Endothelial cell of umbilical vein (primary cell): ENCODE measurements at regions not wholly inside any gene's neighbourhood (a gene's known extent, or its start where the extent isn't known, plus 50 kb on each side); places are given as distances from the start of the nearest gene placed in this dataset.

Experiments used
- BruUV-seq: library from RNA; stranded (reverse); fragments of 400-500 nt; replicated peaks from 2 replicates; lab custom pipeline; 2021; lab: Mats Ljungman, UMichigan
- CTCF ChIA-PET: fragments of 300-600, 350-600 bp; sonication (Branson Sonifier 250); formaldehyde crosslinking; loops from one replicate; lab custom pipeline; 2021; ENCODE audit warnings: antibody characterized with exemption, inconsistent platforms; lab: Charles Lee
- POLR2A ChIA-PET: fragments of 300-600, 350-600 bp; sonication (Branson Sonifier 250); formaldehyde crosslinking; loops from one replicate; lab custom pipeline; 2021; ENCODE audit warnings: antibody characterized with exemption, inconsistent platforms; lab: Charles Lee
- DNase-seq: peaks from one replicate; pipeline ENCODE4 v3.0.0-alpha.2; 2011; ENCODE audit warnings: low read depth, low spot score
- FAIRE-seq: peaks from 2 replicates; lab custom pipeline; 2011; peaks lifted over from hg19 to GRCh38; lab: Jason Lieb, UNC
- H2AFZ ChIP-seq: 2 replicates; pipeline ENCODE4 v1.6.0; 2012; ENCODE audit warnings: low read depth, low read length, control low read depth, inconsistent platforms
- H3K27ac ChIP-seq: 2 replicates; pipeline ENCODE4 v1.5.1; 2011; ENCODE audit warnings: low read depth, mild to moderate bottlenecking, control low read depth, low read length, moderate library complexity; ENCODE audit not compliant: insufficient read depth
- H3K27me3 ChIP-seq, 2 experiments: 2 replicates each; pipeline versions ENCODE4 v1.6.0 to v1.6.1; 2011; ENCODE audit warnings: low read length in 2 of 2, mixed read lengths in 1 of 2; ENCODE audit not compliant: control insufficient read depth in 2 of 2, insufficient read depth in 2 of 2
- H3K36me3 ChIP-seq, 2 experiments: 2 replicates in 1 of 2; 3 replicates in 1 of 2; pipeline ENCODE4 v1.5.1; 2011; ENCODE audit warnings: low read length in 2 of 2, mild to moderate bottlenecking in 1 of 2, moderate library complexity in 1 of 2; ENCODE audit not compliant: control insufficient read depth in 2 of 2, insufficient read depth in 2 of 2; ENCODE audit errors: extremely low read depth in 1 of 2
- H3K4me1 ChIP-seq: 3 replicates; pipeline ENCODE4 v1.5.1; 2011; ENCODE audit warnings: mild to moderate bottlenecking, low read length; ENCODE audit not compliant: control insufficient read depth, insufficient read depth; ENCODE audit errors: extremely low read depth
- H3K4me2 ChIP-seq: 2 replicates; pipeline ENCODE4 v1.6.1; 2011; ENCODE audit warnings: low read length, control low read depth, mixed read lengths; ENCODE audit not compliant: insufficient read depth
- H3K4me3 ChIP-seq, 3 experiments: fragments of 200-600 bp in 1 of 3; sonication (generic), shearing (Covaris generic) in 1 of 3; replicated peaks in 1 of 3; 2 replicates each; pipeline ENCODE4 v1.5.1; 2011 to 2016; ENCODE audit warnings: control low read depth in 3 of 3, low read length in 3 of 3, mild to moderate bottlenecking in 2 of 3, inconsistent platforms in 1 of 3, low read depth in 1 of 3, moderate library complexity in 1 of 3; ENCODE audit not compliant: insufficient read depth in 1 of 3
- H3K79me2 ChIP-seq: 2 replicates; pipeline ENCODE4 v1.6.0; 2012; ENCODE audit warnings: low read length, inconsistent platforms; ENCODE audit not compliant: control insufficient read depth, insufficient read depth
- H3K9ac ChIP-seq: replicated peaks from 2 replicates; pipeline ENCODE3; 2011; ENCODE audit warnings: low read length, control low read depth; ENCODE audit not compliant: insufficient read depth; ENCODE audit errors: extremely low read depth
- H3K9me1 ChIP-seq: replicated peaks from 3 replicates; pipeline ENCODE4 v1.6.0; 2011; ENCODE audit warnings: mild to moderate bottlenecking, low read length; ENCODE audit not compliant: control insufficient read depth, insufficient read depth; ENCODE audit errors: extremely low read depth
- H3K9me3 ChIP-seq: replicated peaks from 2 replicates; pipeline ENCODE4 v1.5.1; 2012; ENCODE audit warnings: low read length, inconsistent platforms; ENCODE audit not compliant: control insufficient read depth, insufficient read depth
- H4K20me1 ChIP-seq: replicated peaks from 2 replicates; pipeline ENCODE3; 2011; ENCODE audit warnings: mild to moderate bottlenecking, low read length; ENCODE audit not compliant: control insufficient read depth, insufficient read depth; ENCODE audit errors: extremely low read depth
- CTCF ChIP-seq, 2 donors: IDR thresholded peaks; 1 replicate in 1 of 2; 2 replicates in 1 of 2; pipeline ENCODE4 v1.5.1; 2011; ENCODE audit warnings: low read length in 2 of 2, mild to moderate bottlenecking in 2 of 2, moderate library complexity in 2 of 2, control low read depth in 1 of 2, inconsistent platforms in 1 of 2, low read depth in 1 of 2; ENCODE audit not compliant: insufficient read depth in 1 of 2; ENCODE audit errors: extremely low read depth in 1 of 2
- EZH2 ChIP-seq: IDR thresholded peaks from 2 replicates; pipeline ENCODE4 v1.6.1; 2012; ENCODE audit warnings: borderline replicate concordance, low read depth, mild to moderate bottlenecking, moderate library complexity, low read length, inconsistent platforms; ENCODE audit not compliant: severe bottlenecking
- FOS ChIP-seq: IDR thresholded peaks from 2 replicates; pipeline ENCODE4 v1.6.1; 2011; ENCODE audit warnings: mild to moderate bottlenecking, low read length, moderate library complexity, borderline replicate concordance; ENCODE audit not compliant: insufficient read depth
- GATA2 ChIP-seq: IDR thresholded peaks from 2 replicates; pipeline ENCODE4 v1.7.0; 2011; ENCODE audit warnings: low read depth, mild to moderate bottlenecking, moderate library complexity, mixed read lengths, low read length; ENCODE audit not compliant: insufficient read length, insufficient read depth
- JUN ChIP-seq: IDR thresholded peaks from 2 replicates; pipeline ENCODE4 v1.6.1; 2011; ENCODE audit warnings: borderline replicate concordance, low read depth; ENCODE audit not compliant: insufficient read length, insufficient read depth
- MAX ChIP-seq: IDR thresholded peaks from 2 replicates; pipeline ENCODE4 v1.6.1; 2011; ENCODE audit not compliant: insufficient read depth, insufficient read length
- MYC ChIP-seq: IDR thresholded peaks from one replicate; pipeline ENCODE4 v1.6.1; 2011; ENCODE audit warnings: mild to moderate bottlenecking, low read depth, low read length
- POLR2A ChIP-seq: IDR thresholded peaks from 2 replicates; pipeline ENCODE4 v1.6.1; 2012; ENCODE audit warnings: low read depth, mild to moderate bottlenecking, control low read depth, low read length
- POLR2AphosphoS5 ChIP-seq: IDR thresholded peaks from 2 replicates; pipeline ENCODE4 v1.6.1; 2012; ENCODE audit warnings: low read depth, mild to moderate bottlenecking, control low read depth, low read length, moderate library complexity; ENCODE audit not compliant: insufficient read depth
- dilution Hi-C: fragments of 300-500 bp; cut with MboI; formaldehyde crosslinking; loops from one replicate; pipeline ENCODE4 v1.15.0; 2019; ENCODE audit warnings: low sequenced_read_pairs; ENCODE audit not compliant: extremely low pct_ligation_motif_present
- intact Hi-C: fragments of 100-400 bp; cut with micrococcal nuclease; formaldehyde crosslinking; loops from one replicate; pipeline ENCODE4 v1.10.0; 2022

- H3K4me3 ChIP-seq: no peak overlapping the region
- H3K79me2 ChIP-seq: no peaks in the 10 kb centered on the region
- BruUV-seq: no TSS peak
- no peak overlapping the region for H3K27ac ChIP-seq
- H3K9me1 ChIP-seq: no peaks in the 10 kb centered on the region
- H3K4me2 ChIP-seq: no peak overlapping the region
- dilution Hi-C loops: no loop called here
- ChIA-PET POLR2A (no interaction called here), CTCF (no interaction called here)
- FAIRE-seq (no peak), DNase-seq (no peak)
- no peaks in the 10 kb centered on the region for H3K27me3 ChIP-seq
- no peaks in the 10 kb centered on the region for H3K36me3 ChIP-seq
- no peaks in the 10 kb centered on the region for H4K20me1 ChIP-seq
- H3K9ac ChIP-seq: no peak overlapping the region
- no peak overlapping the region for H2AFZ ChIP-seq
- no peak for TF ChIP-seq MAX
- no peak for TF ChIP-seq FOS
- no peak for TF ChIP-seq POLR2A
- TF ChIP-seq MYC: no peak
- TF ChIP-seq CTCF (IDR thresholded peaks at IDR 0.05; ENCODE audit: extremely low read depth in 1 of 2, insufficient read depth in 1 of 2, low read depth in 1 of 2, low read length in 2 of 2): no peak
- no peak for TF ChIP-seq JUN
- no peak for TF ChIP-seq POLR2AphosphoS5
- no peak for TF ChIP-seq EZH2
- no peak for TF ChIP-seq GATA2
- peaks cover 2% of the 10 kb centered on the region for H3K9me3 ChIP-seq
- intact Hi-C loops: no loop called here
- no peaks in the 10 kb centered on the region for H3K4me1 ChIP-seq
These were observed 955.4 kb upstream of the POU3F3 start for GRCh38 chr2:103898561-103898960.
